ENCODE measurements at regions not wholly inside any gene's neighbourhood (a gene's known extent, or its start where the extent isn't known, plus 50 kb on each side); places are given as distances from the start of the nearest gene placed in this dataset.

DNA sequence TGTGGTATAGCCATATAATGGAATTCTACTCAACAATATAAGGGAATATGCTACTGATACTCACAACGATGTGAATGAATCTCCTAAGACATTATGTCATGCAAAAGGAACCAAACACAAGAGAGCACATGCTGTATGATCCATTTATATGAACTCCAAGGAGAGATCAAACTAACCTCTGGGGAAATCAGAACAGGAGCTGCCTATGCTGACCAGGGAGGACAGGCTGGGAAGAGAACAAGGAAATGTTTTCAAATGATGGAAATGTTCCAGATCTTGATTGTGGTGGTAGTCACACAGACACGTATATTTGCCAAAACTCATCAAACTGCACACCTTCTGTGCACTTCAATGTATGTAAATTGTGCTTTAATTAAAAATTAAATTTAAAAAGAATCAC is 175.3 kb downstream of the BCOR start:
- DNase-seq (ENCODE audit: extremely low read depth, low read depth), result no peak
- TF ChIP-seq CTCF (IDR thresholded peaks at IDR 0.05; ENCODE audit: low read depth, low read length), result no peak

GRCh38 chrX:39922926-39923325 is 174.8 kb downstream of the BCOR start:
- TF ChIP-seq CTCF (IDR thresholded peaks at IDR 0.05; ENCODE audit: low read depth, low read length), result no peak
- DNase-seq (ENCODE audit: extremely low read depth, low read depth), result no peak

- no peak for DNase-seq (ENCODE audit: extremely low read depth, low read depth)
- TF ChIP-seq CTCF (IDR thresholded peaks at IDR 0.05; ENCODE audit: low read depth, low read length), result no peak
Measured at GRCh38 chrX:39927380-39927779, 170.4 kb downstream of the BCOR start.

DNA sequence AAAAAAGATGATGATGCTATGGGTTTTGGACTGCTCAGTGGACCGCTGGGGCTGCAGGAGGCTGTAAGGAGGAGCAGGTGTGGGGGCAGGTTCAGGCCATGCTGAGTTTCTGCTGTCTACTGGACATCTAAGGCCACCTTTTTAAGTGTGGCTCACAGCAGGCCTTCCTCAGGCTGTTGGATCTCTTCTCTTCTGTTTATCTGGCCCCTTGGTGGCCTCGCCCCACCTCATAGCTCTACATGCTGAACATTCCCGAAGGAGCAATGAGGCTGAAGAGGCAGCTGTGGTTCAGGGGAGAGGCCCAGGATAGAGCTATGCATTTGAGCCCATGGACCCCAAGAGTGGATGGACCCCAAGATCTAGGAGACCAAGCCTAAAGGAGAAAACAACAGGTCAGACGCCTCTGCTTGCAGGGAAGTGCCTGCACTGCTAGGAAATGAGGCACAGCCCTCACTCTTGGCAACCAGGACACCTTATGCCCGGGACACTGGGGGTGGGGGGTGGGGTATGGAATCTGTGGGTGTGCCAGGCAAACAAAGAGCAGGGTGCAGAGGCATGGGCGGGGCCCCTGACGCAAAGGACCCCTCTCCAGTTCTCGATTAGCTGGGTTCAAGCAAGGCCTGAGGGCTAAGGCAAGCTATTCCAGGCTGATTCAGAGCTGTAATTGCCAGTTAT is 168.9 kb downstream of the BCOR start:
- no peak for TF ChIP-seq CTCF (IDR thresholded peaks at IDR 0.05; ENCODE audit: low read depth, low read length)
- no peak for DNase-seq (ENCODE audit: extremely low read depth, low read depth)

DNA sequence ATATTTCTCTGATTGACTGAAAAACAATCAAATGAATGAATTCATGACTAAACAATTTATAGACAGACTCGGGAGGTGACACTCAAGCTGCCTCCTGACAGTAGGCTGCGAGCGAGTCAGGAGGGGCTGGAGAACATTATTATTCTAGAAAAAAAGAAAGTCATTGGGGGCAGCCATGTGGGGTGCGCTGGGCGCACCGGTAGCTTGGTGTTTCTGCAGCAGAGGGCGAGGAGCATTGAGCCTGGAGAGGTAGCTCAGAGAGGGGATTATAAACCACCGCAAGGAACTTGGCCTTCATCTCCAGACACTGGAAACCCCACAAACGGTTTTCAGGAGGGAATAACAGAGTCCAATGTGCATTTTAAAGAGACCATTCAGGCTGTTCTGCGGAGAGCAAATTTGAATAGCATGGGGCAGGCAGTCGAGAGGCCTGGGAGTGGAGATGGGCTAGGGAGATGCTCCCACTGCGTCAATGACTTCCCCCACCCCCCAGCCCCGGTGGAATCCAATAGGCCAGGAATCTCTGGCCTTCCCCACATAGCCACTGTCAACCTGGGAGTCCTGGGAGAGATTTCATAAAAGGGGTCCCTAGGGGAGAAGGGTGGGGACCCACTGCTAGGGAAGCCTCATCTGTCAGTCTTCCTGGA is 168.3 kb downstream of the BCOR start:
- no peak for TF ChIP-seq CTCF (IDR thresholded peaks at IDR 0.05; ENCODE audit: low read depth, low read length)
- no peak for DNase-seq (ENCODE audit: extremely low read depth, low read depth)

- TF ChIP-seq CTCF (IDR thresholded peaks at IDR 0.05; ENCODE audit: low read depth, low read length), result no peak
- no peak for DNase-seq (ENCODE audit: extremely low read depth, low read depth)
Measured at GRCh38 chrX:39930786-39931528, 166.8 kb downstream of the BCOR start.

Data from AG09319 (cell line).